NCI-H2196 treated with DMSO at 0.1 percent for 48 hours (cell line): ENCODE measurements at regions not wholly inside any gene's neighbourhood (a gene's known extent, or its start where the extent isn't known, plus 50 kb on each side); places are given as distances from the start of the nearest gene placed in this dataset.

Source experiments
- DNase-seq: peaks from one replicate; lab custom pipeline; 2025; ENCODE audit not compliant: unreplicated experiment; lab: John Stamatoyannopoulos, UW

GRCh38 chr4:123737156-123737555, 340.6 kb downstream of the SPRY1 start:
- no peak for DNase-seq

GRCh38 chr4:123739806-123740205, 343.2 kb downstream of the SPRY1 start:
- no peak for DNase-seq

GRCh38 chr4:123740236-123740635, 343.6 kb downstream of the SPRY1 start:
- no peak for DNase-seq

DNA sequence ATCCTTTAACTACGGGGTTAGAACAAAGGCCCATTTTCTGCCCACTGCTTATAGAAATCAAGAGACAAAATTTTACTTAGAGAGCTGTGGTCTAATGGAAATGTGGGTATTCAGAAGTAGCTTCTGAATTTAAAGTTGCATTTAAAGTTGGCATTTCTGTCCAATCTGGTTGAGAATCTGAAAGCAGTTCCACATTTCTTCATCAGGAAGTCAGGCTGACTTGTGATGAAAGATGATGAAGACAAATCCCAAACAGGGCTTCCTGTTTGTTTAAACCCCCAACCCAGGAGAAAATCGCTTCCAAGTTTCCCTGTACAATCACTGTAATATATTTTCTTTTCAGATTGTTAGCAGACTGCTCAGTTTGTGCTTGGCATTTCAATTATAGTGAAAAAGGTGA, 345.3 kb downstream of the SPRY1 start:
- no peak for DNase-seq

GRCh38 chr4:123743848-123744247, 347.3 kb downstream of the SPRY1 start:
- DNase-seq = no peak

- DNase-seq = no peak
Observed at GRCh38 chr4:123744664-123745290, 348.2 kb downstream of the SPRY1 start.

GRCh38 chr4:123747016-123747415, 350.4 kb downstream of the SPRY1 start:
- no peak for DNase-seq

DNA sequence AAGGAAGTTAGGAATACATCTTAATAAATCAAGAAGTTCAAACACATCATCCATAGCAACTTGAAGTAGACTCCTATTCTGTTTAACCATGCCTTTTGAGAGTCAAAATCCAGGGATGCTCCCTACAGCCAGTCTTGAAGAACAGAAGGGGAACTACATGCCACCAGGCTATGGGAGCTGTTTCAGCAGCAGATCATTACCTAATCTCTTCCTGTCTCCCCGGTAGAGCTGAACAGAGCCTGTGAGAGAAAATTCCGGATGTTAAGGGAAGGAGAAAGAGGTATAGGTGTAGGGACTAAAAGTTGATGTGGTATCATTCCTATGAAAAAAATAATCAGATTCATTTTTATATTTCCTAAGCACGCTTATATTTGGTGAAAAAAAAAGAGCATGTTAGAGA, 352.2 kb downstream of the SPRY1 start:
- no peak for DNase-seq

- no peak for DNase-seq
Observed at GRCh38 chr4:123749383-123749782, 352.8 kb downstream of the SPRY1 start.

DNA sequence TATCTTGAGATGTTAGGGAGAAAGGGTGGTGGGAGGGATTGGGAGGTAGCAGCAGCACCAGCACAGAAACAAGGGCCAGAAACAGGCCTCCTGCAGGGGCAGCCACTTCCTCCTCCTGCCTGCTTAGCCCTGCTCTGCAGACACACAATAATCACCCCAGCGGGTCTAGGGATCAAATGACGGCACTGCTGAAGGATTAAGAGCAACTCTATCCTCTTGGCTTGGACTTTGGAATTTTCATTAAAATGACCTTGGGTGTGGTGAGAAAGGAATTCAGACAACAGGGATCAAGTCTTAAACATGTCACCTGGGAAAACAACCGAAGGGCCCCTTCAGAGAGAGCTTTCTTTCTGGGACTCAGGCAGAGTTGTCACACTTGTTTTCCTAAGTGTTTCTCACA, 353.4 kb downstream of the SPRY1 start:
- DNase-seq = no peak

DNA sequence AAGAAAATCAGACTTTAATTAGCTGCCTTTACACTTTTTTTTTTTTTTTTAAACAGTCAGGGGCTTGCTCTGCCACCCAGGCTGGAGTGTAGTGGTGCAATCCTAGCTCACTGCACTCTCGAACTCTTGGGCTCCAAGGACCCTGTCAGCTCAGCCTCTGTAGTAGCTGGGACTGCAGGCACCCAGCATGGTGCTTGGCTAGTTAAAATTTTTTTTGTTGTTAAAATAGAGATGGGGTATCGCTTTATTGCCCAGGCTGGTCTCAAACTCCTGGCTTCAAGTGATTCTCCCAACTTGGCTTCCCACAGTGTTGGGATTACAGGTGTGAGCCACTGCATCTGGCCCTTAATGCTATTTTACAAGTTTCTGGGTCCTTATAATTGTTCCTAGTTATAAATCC, 359.1 kb downstream of the SPRY1 start:
- no peak for DNase-seq

DNA sequence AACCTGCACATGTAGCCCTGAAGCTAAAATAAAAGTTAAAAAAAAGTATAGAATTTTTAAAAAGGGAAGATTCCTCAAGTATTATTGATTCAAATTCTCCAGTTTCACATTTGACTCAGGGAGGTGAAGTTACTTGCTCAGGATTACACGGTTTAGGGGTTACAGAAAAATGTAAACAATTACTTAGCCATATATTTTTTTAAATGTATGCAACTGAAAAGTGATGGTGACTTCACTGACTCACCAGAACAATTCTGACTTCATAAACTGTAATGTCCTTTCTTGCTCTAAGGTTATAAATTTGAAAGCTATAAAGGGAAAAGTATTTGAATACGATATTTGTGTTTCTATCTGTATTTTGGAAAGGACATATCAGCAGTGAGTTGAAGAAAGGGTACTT, 371.2 kb downstream of the SPRY1 start:
- no peak for DNase-seq

- DNase-seq = no peak
Observed at GRCh38 chr4:123770884-123771283, 374.3 kb downstream of the SPRY1 start.

GRCh38 chr4:123776267-123776666, 379.7 kb downstream of the SPRY1 start:
- no peak for DNase-seq

DNA sequence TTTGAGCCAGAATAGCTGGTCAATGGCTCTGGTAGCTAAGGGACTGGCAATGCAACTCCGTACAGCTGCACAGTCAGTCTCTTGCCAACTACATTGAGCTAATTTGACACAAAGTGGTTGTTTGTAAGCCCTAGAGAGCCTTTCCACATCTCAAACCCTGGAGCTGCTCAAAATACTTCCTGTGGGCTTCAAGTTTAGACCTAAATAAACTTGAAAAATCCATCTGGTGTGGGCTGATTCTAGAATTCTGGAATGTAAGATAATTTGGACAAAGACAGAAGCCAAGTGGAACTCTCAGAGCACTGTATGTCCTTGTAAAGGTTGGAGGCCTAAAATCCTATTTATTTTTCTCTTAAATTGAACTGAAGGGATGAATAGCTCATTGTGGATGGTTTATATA, 380.8 kb downstream of the SPRY1 start:
- no peak for DNase-seq

DNA sequence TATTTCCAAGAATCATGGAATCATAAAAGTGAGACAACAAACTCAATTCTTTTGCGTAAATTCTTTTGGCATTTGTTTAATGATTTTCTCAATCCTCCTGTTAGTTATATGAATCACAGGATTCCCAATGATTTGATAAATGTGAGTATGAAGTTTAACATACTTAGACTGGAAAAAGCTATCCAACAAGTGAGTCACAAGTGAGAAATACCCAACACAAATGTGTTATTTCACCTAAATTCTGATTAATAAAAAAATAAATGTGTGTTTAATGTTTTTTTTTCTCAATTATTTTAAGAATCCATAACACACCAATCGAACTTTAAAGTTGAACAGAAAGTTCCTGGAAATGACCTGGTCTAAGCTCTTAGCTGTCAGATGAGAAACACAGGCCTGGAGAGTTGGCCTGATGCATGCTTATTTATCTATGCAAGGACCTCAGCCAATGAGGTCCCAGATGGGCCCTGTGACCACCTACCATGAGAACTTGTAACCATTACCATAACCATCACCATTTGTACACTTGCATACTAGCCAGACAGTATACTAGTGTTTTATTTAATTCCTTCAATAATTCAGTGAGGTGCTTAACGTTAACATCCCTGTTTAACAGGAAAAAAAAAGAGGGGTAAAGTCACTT, 386.7 kb downstream of the SPRY1 start:
- DNase-seq = no peak

DNA sequence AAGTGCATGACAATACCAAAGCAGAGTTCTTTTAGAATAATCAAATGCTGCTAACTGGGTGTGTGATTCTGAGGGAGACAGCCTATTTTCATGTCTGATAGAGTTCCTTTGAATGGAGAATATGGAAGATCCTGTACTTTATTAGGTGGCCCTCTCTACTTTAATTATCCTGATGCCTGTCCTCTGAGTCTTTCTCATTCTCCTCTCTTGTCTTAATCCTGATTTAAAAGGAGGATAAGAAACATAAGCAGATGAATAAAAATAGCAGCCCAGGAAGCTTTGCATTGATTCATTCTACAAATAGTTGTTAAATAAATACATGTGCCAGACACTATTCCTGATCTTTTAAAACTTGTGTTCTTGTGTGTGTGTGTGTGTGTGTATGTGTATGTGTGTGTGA, 387.3 kb downstream of the SPRY1 start:
- no peak for DNase-seq

DNA sequence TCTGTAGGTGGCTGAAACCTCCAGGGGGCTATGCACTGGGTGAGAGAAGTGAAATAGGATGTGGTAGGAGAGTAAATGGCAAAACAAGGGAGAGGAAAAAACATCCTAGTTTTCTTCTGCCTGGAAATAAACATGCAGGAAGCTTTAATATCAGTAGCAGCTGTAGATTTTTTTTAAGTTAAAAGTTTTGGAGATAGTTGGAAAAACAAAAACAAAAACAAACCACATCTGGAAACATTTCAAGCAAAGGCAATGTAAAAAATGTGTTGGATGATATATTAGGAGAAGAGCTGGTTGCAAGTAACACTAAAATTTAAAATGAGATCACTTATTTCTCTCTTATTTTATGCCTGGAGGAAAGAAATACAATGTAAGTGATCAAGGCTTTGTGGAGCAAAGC, 388.0 kb downstream of the SPRY1 start:
- no peak for DNase-seq

DNA sequence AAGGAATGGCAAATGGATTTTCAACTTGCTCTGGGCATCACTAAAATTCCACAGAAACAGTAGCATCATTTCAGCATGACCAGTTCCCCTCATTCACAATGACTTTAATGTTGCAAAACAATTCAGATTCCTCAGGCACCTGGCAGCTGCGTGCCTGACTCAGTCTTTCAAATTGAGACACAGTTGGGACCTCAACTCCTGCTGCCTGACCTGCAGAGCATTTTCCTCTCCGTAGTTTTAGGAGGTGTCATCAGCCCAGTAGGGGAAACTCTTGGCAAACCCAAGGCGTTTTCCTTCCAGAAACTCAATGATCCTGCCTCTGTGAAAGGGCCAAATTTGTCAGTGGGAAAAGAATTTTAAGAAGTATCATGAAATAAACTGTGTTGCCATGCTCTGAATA, 388.9 kb downstream of the SPRY1 start:
- no peak for DNase-seq

GRCh38 chr4:123786163-123786915, 389.7 kb downstream of the SPRY1 start:
- no peak for DNase-seq

DNA sequence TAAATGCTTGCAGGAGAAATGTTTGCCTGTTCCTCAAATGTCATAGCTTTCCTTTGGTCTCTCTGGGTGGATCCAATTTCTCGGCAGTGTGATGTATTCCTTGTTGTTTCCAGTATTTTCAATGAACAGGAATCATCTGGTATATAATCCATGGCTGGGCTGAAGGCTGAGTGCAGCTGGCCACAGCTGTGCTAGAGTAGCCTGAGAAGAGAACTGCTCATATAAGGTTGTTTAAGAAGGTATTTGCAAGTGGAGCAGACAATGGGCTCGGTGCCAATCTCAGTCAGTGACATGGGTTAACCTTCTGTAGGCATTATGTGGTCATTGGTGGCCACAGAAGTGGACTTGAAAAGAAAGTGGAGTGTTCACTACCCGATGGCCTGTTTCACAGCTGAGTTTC, 390.3 kb downstream of the SPRY1 start:
- no peak for DNase-seq

GRCh38 chr4:123787512-123788080, 391.0 kb downstream of the SPRY1 start:
- DNase-seq = no peak
